ENCODE measurements at regions not wholly inside any gene's neighbourhood (a gene's known extent, or its start where the extent isn't known, plus 50 kb on each side); places are given as distances from the start of the nearest gene placed in this dataset.

GRCh38 chr11:8747173-8747572, 64.6 kb downstream of the RPL27A start:
- TF ChIP-seq EZH2 (IDR thresholded peaks at IDR 0.05; ENCODE audit: low read depth), result no peak
- TF ChIP-seq CTCF (conservative IDR thresholded peaks at IDR 0.05), result no peak
